ENCODE measurements at regions not wholly inside any gene's neighbourhood (a gene's known extent, or its start where the extent isn't known, plus 50 kb on each side); places are given as distances from the start of the nearest gene placed in this dataset.
"Not testable (repeated sequence)": the region's sequence is repeated elsewhere in the genome, so short reads cannot be mapped to it uniquely, and the experiment has no call there.

GRCh38 chr6:10343320-10343719 is 71.6 kb downstream of the TFAP2A start:
- DNase-seq, result no peak

GRCh38 chr6:10341605-10342004 is 73.3 kb downstream of the TFAP2A start:
- no peak for DNase-seq

GRCh38 chr6:10338151-10338550 is 76.7 kb downstream of the TFAP2A start:
- no peak for DNase-seq

- DNase-seq, result not testable (repeated sequence)
These were observed 77.5 kb downstream of the TFAP2A start for GRCh38 chr6:10337376-10337775.

GRCh38 chr6:10332111-10332510 is 82.8 kb downstream of the TFAP2A start:
- DNase-seq, result no peak

GRCh38 chr6:10331334-10331968 is 83.4 kb downstream of the TFAP2A start:
- DNase-seq, result no peak

GRCh38 chr6:10330515-10330914 is 84.4 kb downstream of the TFAP2A start:
- DNase-seq, result no peak

GRCh38 chr6:10323018-10323417 is 91.9 kb downstream of the TFAP2A start:
- no peak for DNase-seq

- no peak for DNase-seq
These were observed 94.6 kb downstream of the TFAP2A start for GRCh38 chr6:10320291-10320690.

- no peak for DNase-seq
These were observed 98.5 kb downstream of the TFAP2A start for GRCh38 chr6:10316373-10316721.

- no peak for DNase-seq
These were observed 99.1 kb downstream of the TFAP2A start for GRCh38 chr6:10315658-10316372.

GRCh38 chr6:10315034-10315433 is 99.8 kb downstream of the TFAP2A start:
- DNase-seq, result no peak

GRCh38 chr6:10314163-10314955 is 100.5 kb downstream of the TFAP2A start:
- DNase-seq, result no peak

GRCh38 chr6:10313799-10314162 is 101.1 kb downstream of the TFAP2A start:
- peak in 1 of 2 experiments; percentile 12 for DNase-seq

- DNase-seq, result no peak
These were observed 102.4 kb downstream of the TFAP2A start for GRCh38 chr6:10312445-10312844.

- not testable (repeated sequence) for DNase-seq
These were observed 103.1 kb downstream of the TFAP2A start for GRCh38 chr6:10311546-10312405.

- DNase-seq, result peak; percentile 83 to 96
These were observed 104.0 kb downstream of the TFAP2A start for GRCh38 chr6:10310826-10311225.

- DNase-seq, result peak; percentile 44 to 72
These were observed 104.6 kb downstream of the TFAP2A start for GRCh38 chr6:10310330-10310653.

- DNase-seq, result peak; percentile 28 to 78
These were observed 105.2 kb downstream of the TFAP2A start for GRCh38 chr6:10309457-10310329.

- no peak for DNase-seq
These were observed 107.4 kb downstream of the TFAP2A start for GRCh38 chr6:10307476-10307875.

- no peak for DNase-seq
These were observed 107.8 kb downstream of the TFAP2A start for GRCh38 chr6:10307028-10307427.

GRCh38 chr6:10305790-10306415 is 109.0 kb downstream of the TFAP2A start:
- DNase-seq, result no peak
